ENCODE measurements at regions not wholly inside any gene's neighbourhood (a gene's known extent, or its start where the extent isn't known, plus 50 kb on each side); places are given as distances from the start of the nearest gene placed in this dataset.
"Not testable (repeated sequence)": the region's sequence is repeated elsewhere in the genome, so short reads cannot be mapped to it uniquely, and the experiment has no call there.

DNA sequence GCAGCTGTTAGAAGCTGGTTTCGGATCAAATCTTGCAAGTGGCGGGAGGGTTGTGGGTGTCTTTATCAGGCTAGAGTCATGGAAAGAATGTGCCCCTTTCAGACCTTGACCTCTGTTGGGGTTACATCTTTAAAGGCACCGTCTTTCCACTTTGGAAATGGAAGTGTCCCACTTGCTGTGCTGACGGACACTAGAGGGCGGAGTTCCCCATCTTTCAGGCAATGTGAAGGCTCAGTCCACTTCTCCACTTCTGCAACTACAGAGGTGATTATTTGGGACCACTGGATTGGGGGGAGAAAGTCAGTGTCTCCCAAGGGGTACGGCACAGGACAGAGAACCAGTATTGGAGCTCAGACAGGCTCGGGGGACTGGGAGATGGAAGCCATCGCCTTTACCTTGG, 3990.7 kb upstream of the TPTE start:
- not testable (repeated sequence) for H3K36me3 Mint-ChIP-seq; DNase-seq (ENCODE audit: low spot score in 2 of 2); H3K9me3 Mint-ChIP-seq; ATAC-seq; H3K27ac Mint-ChIP-seq

- not testable (repeated sequence) for H3K27ac Mint-ChIP-seq; H3K36me3 Mint-ChIP-seq; DNase-seq (ENCODE audit: low spot score in 2 of 2); H3K9me3 Mint-ChIP-seq; ATAC-seq
Observed at GRCh38 chr21:6533261-6533660, 3988.1 kb upstream of the TPTE start.

GRCh38 chr21:6538320-6538719, 3983.1 kb upstream of the TPTE start:
- ATAC-seq; H3K27ac Mint-ChIP-seq; H3K36me3 Mint-ChIP-seq; H3K9me3 Mint-ChIP-seq; DNase-seq (ENCODE audit: low spot score in 2 of 2): not testable (repeated sequence)

DNA sequence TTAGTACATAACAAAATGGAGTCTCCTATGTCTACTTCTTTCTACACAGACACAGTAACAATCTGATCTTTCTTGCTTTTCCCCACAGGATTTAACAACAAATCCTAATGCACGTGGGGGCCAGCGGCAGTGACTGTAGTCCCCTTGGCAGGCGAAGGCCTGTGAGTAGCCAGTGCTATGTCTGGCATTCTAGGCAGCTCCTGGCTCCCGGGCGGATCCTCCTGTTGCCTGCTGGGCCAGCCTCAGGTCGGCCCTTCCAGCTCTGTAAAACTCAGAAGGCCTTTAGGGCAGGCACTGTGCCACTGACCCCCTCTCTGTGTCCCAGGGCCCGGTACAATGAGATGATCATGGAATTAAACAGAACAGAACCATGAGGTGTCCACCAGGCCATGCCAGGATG, 3981.7 kb upstream of the TPTE start:
- DNase-seq (ENCODE audit: low spot score in 2 of 2); ATAC-seq; H3K36me3 Mint-ChIP-seq; H3K9me3 Mint-ChIP-seq; H3K27ac Mint-ChIP-seq: not testable (repeated sequence)

GRCh38 chr21:6541036-6541435, 3980.3 kb upstream of the TPTE start:
- not testable (repeated sequence) for H3K27ac Mint-ChIP-seq; ATAC-seq; H3K9me3 Mint-ChIP-seq; DNase-seq (ENCODE audit: low spot score in 2 of 2); H3K36me3 Mint-ChIP-seq

GRCh38 chr21:6545288-6545687, 3976.1 kb upstream of the TPTE start:
- not testable (repeated sequence) for H3K36me3 Mint-ChIP-seq

DNA sequence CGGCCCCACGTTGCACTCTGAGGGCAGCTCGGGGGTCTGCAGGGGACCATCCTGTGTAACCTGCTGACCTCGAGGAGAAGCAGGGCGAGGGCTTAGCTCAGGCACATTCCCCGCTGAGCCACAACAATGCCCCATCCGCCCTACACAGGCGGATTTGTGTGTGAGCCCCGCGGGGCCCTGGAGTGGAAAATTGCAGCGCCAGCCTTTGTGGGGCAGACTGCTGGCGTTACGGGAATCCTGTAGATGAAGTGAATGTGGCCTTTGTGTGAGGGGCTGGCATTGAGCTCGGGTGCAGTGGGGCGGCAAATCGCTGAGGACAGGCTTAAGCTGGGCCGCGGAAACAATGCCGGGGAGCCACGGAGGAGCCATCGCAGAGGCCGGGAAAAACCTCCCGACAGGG, 3970.3 kb upstream of the TPTE start:
- H3K9me3 Mint-ChIP-seq; ATAC-seq; H3K27ac Mint-ChIP-seq; H3K36me3 Mint-ChIP-seq; DNase-seq (ENCODE audit: low spot score in 2 of 2): not testable (repeated sequence)

More at GRCh38 chr21:6545288-6545687, 3976.1 kb upstream of the TPTE start:
- H3K9me3 Mint-ChIP-seq; DNase-seq (ENCODE audit: low spot score in 2 of 2); H3K27ac Mint-ChIP-seq: not testable (repeated sequence)
- ATAC-seq, result peak in 1 of 2 donors; percentile 61

DNA sequence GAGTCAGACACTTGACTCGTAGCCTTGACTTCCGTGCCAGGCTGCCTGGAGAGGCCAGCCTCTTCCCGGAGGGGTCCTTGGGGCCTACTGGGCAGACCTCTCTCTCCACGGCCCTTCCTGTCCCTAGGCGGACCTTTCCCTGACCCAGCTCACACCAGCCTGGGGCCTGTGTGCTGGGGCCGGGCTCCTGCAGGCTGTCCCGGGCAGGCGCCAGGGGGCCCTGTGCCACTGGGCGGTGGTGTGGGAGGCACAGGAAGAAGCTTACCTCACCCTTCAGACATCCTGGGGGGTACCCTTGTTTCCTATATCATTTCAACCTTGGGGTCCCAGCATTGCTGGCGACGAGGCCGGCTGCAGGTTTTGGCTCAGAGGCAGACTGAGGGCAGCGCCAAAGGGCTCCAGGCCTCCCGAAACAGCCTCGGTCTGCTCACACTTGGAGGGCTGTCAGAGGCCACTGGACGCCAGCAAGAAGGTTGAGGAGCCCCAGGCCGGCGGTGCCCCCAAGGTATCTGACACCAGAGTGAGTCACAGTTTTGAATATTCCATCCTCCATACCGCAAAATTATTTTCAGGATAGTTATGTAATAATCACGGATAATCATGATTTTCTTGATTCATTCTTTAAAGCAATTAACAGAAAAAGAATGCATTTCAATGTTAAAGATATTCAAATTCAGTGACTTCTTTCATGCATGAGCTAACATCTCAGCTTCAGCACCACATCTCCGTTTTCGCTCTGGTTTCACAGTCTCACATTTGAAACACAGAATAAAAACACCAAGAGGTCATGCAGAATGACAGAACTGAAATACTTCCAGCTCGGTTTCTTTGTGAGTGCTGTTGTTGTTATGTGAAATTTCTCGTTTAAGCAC, 3967.6 kb upstream of the TPTE start:
- ATAC-seq; H3K36me3 Mint-ChIP-seq; DNase-seq (ENCODE audit: low spot score in 2 of 2); H3K9me3 Mint-ChIP-seq; H3K27ac Mint-ChIP-seq: not testable (repeated sequence)

- not testable (repeated sequence) for H3K27ac Mint-ChIP-seq; H3K36me3 Mint-ChIP-seq; DNase-seq (ENCODE audit: low spot score in 2 of 2); H3K9me3 Mint-ChIP-seq; ATAC-seq
Observed at GRCh38 chr21:6554377-6554864, 3967.0 kb upstream of the TPTE start.

DNA sequence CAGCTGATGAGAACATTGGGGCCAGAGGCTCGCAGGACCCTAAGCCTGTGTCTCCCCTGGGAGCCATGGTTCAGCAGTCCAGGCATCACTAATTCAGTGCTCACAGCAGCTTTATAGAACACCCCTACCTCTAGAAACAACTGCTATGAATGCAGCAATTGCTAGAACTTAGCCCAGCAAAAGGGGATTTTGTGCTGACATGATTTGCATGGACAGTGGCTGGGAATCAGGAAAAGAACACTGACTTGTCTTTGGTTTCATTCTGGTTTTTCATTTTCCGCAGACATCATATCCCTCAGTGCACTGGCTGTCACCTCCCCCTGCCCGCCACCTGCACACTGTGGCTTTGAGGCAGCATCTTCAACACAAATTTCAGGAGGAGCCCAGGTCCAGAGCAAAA, 3964.9 kb upstream of the TPTE start:
- not testable (repeated sequence) for H3K27ac Mint-ChIP-seq; DNase-seq (ENCODE audit: low spot score in 2 of 2); H3K9me3 Mint-ChIP-seq; H3K36me3 Mint-ChIP-seq
- ATAC-seq, result peak; percentile 68 to 69

DNA sequence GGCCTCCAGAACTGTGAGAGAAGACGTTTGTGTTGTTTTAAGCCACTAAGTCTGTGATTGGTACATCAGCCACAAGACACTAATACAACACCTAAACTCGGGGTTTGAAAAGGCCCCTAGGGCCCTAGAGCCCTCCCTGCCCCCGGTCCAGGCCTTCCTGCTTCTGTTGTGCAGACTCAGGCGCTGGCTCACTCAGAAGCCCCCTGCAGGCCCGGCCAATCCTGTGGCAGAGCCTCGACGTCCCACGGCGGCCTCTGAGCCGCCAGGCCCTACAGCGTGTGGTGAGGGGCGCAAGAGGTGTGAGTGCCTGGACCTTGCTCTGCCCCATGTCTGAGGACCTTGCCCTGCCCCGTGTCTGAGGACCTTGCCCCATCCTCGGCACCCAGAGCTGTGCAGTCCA, 3964.0 kb upstream of the TPTE start:
- not testable (repeated sequence) for DNase-seq (ENCODE audit: low spot score in 2 of 2); H3K36me3 Mint-ChIP-seq; ATAC-seq; H3K27ac Mint-ChIP-seq; H3K9me3 Mint-ChIP-seq

DNA sequence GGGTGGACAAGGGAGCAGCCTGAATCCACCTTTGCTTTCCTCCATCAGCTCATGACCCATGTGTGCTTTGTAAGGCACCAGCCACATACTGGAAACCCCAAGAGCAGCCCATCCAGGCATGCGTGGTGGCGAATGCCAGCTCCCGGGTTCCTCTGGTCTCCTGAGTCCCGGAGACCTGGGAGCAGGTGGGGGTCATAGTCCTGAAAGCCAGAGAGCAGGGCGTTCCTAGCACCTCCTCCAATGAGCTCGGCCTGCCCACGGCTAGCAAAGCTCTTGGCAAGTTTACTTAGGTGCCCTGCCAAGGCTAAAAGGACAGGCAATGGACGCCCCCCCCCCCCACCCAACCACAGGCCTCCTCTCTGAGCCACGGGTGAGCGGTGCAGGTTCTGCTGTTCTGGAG, 3960.2 kb upstream of the TPTE start:
- not testable (repeated sequence) for DNase-seq (ENCODE audit: low spot score in 2 of 2); H3K9me3 Mint-ChIP-seq; H3K36me3 Mint-ChIP-seq; ATAC-seq; H3K27ac Mint-ChIP-seq

DNA sequence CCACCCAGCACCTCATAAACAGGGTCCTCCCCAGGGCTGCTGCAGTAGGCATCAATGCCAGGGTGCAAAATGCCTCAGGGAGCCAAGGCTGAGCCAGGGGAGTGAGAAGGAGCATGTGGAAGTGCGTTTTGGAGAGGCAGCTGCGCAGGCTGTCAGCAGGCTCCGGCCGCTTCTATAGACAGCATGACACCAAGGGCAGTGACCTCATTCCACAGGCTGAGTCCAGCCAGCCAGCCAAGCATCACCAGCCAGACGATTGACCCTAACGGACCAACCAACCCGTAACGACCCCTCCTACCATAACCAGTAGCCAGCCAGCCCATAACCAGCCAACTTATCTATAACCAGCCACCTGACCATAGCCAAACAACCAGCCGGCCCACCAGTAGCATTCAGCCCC, 3959.8 kb upstream of the TPTE start:
- ATAC-seq; H3K27ac Mint-ChIP-seq; H3K36me3 Mint-ChIP-seq; H3K9me3 Mint-ChIP-seq; DNase-seq (ENCODE audit: low spot score in 2 of 2): not testable (repeated sequence)

- H3K9me3 Mint-ChIP-seq; H3K27ac Mint-ChIP-seq; H3K36me3 Mint-ChIP-seq; DNase-seq (ENCODE audit: low spot score in 2 of 2): not testable (repeated sequence)
- ATAC-seq, result peak in 1 of 2 donors; percentile 6
Observed at GRCh38 chr21:6564543-6565166, 3956.7 kb upstream of the TPTE start.

DNA sequence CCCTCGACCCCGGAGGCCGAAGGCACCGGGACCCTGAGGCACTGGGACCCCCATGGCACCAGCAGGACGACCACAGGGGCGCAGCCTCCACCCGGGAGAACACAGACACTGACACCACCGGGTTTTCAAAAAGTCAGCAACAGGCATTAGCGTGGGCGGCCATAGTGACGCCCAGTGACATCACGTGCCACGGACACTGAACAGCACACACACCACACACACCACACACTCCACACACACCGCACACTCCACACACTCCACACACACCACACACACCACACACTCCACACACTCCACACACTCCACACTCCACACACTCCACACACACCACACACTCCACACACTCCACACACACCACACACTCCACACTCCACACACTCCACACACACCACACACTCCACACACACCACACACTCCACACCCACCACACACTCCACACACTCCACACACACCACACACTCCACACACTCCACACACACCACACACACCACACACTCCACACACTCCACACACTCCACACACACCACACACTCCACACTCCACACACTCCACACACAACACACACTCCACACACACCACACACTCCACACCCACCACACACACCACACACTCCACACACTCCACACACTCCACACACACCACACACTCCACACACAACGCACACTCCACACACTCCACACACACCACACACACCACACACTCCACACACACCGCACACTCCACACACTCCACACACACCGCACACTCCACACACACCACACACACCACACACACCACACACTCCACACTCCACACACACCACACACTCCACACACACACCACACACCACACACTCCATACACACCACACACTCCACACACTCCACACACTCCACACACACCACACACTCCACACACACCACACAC, 3955.9 kb upstream of the TPTE start:
- H3K27ac Mint-ChIP-seq, H3K36me3 Mint-ChIP-seq, H3K9me3 Mint-ChIP-seq: not testable (repeated sequence)
- ATAC-seq (peak in 1 of 2 donors; percentile 47), DNase-seq (ENCODE audit: low spot score in 2 of 2) (peak in 1 of 2 donors; percentile 12)

DNA sequence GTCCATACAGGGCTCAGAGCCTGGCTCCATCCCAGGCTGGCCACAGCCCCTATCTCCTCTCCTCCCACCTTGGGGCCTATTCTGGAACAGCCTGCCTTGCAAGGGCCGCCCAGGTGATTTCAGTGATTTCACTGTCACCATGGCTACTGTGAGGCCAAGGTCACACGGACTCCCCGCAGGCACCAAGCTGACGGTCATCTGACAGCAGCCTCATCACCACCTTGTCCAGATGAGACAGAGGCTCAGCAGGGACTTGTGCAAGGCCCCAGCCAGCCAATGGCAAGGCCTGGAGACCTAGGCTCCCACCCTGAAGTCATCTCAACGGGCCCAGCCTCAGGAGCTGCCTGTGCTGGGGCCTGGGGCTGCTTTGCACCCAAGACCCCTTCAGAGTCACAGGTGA, 3953.8 kb upstream of the TPTE start:
- H3K27ac Mint-ChIP-seq; H3K36me3 Mint-ChIP-seq; H3K9me3 Mint-ChIP-seq; DNase-seq (ENCODE audit: low spot score in 2 of 2); ATAC-seq: not testable (repeated sequence)

- DNase-seq (ENCODE audit: low spot score in 2 of 2); H3K36me3 Mint-ChIP-seq; H3K9me3 Mint-ChIP-seq; H3K27ac Mint-ChIP-seq: not testable (repeated sequence)
- ATAC-seq, result peak; percentile 74 to 75
Observed at GRCh38 chr21:6569152-6569551, 3952.2 kb upstream of the TPTE start.
